ENCODE measurements at regions not wholly inside any gene's neighbourhood (a gene's known extent, or its start where the extent isn't known, plus 50 kb on each side); places are given as distances from the start of the nearest gene placed in this dataset.

GRCh38 chr16:64459821-64460220, 662.0 kb downstream of the CDH11 start:
- no peak for DNase-seq (ENCODE audit: low spot score)

DNA sequence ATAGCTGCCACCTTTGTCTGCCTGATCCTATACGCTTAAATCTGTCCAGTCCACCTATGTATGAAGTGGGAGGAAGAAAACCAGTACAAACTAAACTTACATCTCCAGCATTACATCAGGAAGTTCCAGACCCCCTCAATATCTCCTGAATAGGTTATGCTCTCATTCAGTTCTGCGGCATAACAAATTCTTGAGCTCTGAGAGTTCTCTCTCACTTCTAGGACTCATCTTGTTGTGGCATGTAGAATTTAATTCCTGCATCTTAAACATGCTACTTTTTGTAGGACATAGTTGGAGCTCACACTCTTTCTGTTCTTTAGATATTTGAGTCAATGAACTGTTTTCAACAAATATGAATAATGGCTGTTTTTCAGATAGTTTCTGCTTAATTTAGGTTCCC, 662.5 kb downstream of the CDH11 start:
- DNase-seq (ENCODE audit: low spot score), result no peak

DNA sequence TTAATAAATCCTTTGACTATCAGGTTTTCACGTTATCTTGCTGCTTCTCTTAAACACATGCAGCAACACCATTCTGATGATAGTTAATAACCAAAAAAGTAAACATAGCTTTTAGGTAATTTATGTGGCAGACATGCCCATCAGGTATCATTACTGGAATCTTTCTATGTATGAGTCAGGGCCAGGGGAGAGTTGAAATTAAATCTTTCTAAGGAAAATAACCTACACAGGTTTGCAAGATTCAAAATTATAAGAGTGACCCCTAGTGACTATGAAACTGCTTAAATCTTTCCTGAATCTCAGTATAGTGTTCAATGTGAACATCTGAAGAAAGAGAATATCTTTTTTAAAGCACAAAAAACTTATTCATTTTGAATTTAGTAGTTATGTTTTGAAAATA, 666.6 kb downstream of the CDH11 start:
- DNase-seq (ENCODE audit: low spot score), result no peak

- DNase-seq (ENCODE audit: low spot score), result no peak
Observed at GRCh38 chr16:64453646-64454045, 668.2 kb downstream of the CDH11 start.

DNA sequence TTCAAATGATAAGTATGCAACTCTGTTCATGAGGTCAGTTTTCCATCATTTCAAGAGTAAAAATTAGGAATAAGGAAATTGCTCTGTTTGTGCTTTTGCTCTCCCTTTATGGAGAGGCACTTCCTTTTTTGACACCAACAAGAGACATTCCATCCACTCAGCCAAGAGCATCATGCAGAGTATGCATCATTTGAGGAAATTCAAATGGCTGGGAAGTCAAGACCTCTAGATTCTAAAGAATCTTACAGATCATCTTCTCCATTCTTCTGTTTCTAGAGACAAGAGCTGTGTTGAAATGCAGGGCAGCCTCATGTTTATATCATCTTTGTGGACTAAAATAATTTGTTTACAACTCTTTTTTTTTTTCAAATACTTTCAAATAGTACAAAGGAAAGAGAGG, 669.4 kb downstream of the CDH11 start:
- no peak for DNase-seq (ENCODE audit: low spot score)

GRCh38 chr16:64450177-64450576, 671.7 kb downstream of the CDH11 start:
- DNase-seq (ENCODE audit: low spot score), result no peak

GRCh38 chr16:64449506-64449905, 672.4 kb downstream of the CDH11 start:
- DNase-seq (ENCODE audit: low spot score), result no peak

- DNase-seq (ENCODE audit: low spot score), result no peak
Observed at GRCh38 chr16:64445649-64446048, 676.2 kb downstream of the CDH11 start.

GRCh38 chr16:64445245-64445644, 676.6 kb downstream of the CDH11 start:
- no peak for DNase-seq (ENCODE audit: low spot score)

DNA sequence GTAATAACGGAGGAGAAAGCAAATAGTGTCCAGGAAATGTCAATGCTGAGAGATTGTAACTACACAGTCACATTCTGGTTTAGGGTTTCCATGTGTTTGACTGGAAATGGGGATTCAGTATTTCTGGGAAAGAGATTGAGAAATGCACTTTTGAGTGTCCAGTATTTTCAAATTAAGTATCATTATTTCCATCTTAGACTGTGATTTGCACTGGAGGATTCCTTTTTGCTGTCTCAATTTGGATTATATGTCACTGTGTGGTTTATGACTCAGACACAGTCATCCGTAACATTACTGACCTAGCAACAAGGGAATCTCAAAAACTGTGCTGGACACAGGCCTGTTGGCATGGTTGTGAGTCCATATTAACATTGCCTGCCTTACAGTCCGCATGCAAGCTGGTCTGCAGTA, 681.4 kb downstream of the CDH11 start:
- no peak for DNase-seq (ENCODE audit: low spot score)

DNA sequence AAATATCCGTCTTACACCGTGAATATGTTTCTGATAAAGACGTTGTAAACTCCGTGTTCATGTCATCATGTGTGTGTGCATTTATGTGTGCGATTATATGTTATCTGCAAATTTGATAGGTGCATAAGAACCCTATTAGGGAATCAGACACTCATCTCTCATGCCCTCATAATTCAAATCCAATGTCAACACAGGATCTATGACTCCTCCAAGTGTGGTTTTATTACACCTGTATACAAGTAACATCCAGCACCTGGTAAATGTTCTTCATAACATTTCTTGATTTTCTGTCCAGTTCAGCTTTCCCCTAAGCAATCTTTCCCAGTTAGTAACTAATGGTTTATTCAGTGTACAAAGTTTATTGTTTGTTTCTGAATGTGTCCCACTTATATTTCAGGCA, 681.9 kb downstream of the CDH11 start:
- no peak for DNase-seq (ENCODE audit: low spot score)

DNA sequence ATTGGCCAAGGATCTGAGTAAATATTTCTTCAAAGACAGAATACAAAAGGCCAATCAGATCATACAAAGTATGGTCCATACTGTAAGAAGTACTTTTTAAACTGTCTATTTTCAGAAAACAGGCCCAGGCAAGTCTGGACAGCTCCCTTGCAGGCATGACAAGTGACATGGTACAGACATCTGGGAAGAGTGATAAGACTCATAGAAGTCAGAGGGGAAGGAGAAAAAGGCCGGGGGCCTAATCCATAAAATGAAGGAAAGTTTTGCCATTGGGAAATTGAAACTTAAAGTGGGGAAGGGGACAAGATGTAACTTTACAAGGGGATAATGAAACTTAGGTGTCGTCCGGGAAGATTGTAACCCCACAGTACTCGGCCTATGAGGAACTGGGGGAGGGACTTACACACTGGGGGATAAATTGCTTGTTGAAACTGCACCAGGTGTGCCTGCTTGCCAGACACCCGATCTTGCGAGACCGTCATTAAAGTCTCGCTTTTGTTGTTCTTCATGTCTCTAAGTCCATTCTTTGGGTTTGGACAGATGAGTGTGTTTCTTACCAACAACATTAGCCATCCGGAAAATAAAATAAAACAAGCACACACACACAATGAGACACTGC, 684.0 kb downstream of the CDH11 start:
- DNase-seq (ENCODE audit: low spot score), result no peak

DNA sequence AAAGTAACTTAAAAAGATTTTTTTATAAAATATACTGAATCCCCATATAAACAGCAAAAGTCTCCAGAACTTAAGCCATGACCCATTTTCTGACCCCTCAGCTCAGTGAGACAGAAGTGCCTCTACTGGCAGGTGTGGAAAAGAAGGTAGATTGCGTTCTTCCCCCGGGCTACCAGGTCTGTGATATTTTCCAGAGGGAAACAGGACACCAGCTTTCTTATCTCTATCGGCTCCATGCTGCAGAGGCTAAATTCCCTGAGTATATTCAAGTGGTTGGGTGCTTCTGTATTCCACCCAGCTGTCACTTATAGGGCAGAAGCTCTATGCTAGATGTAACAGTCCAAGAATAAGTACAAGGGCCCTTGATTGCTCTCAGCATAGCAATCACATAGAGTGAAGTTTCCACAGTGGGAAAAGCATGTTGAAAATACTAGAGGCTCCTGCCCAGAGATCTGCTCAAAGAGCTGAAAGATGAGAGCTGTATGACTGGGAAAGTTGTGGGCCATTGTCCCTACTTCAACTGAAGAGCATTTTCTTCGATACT, 687.3 kb downstream of the CDH11 start:
- DNase-seq (ENCODE audit: low spot score), result no peak

- no peak for DNase-seq (ENCODE audit: low spot score)
Observed at GRCh38 chr16:64428463-64429113, 693.3 kb downstream of the CDH11 start.

GRCh38 chr16:64426131-64426666, 695.7 kb downstream of the CDH11 start:
- no peak for DNase-seq (ENCODE audit: low spot score)

- no peak for DNase-seq (ENCODE audit: low spot score)
Observed at GRCh38 chr16:64425381-64425780, 696.5 kb downstream of the CDH11 start.

DNA sequence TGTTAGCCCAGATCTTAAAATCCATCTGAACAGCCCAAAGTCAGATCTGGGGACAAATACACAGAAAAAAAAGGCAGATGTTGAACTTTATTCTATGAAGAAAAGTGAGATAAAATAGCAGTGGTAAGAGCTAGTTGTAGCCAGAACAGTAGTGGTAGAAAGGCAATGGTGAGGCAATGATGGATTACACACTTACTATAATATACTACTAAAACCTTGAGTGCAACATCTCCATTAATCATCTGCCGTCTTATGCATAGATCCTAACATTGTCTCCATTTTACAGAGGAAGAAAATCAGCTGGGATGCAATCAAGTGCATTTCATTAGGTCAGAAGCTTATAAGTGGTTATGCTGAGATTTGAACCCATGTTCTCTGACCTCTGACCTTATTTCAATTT, 699.6 kb downstream of the CDH11 start:
- DNase-seq (ENCODE audit: low spot score), result no peak

- DNase-seq (ENCODE audit: low spot score), result no peak
Observed at GRCh38 chr16:64421515-64421914, 700.3 kb downstream of the CDH11 start.

- no peak for DNase-seq (ENCODE audit: low spot score)
Observed at GRCh38 chr16:64419832-64420231, 702.0 kb downstream of the CDH11 start.

DNA sequence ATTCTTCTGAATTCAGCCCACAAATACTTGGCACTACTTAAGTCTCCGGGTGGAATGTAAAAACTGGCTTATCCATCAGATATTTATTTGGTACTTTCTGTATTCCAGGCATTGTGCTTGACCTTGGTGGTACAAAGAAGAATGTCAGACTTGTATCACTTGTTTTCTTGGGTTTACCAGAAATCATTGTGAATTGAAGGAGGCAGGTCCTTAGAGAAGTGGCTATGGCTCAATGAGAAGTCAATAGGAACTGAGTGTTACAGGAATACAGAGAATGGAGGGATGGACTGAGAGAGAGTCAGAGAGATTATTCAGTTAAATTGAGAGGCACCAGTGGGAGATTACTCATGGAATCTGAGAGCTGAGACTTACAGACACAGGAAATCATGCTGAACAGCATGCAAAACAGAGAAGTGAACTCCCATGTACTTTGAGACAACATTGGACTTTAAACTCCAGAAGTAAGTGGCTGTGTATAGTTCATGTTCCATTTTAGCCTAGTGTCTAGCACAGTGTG, 704.1 kb downstream of the CDH11 start:
- no peak for DNase-seq (ENCODE audit: low spot score)

DNA sequence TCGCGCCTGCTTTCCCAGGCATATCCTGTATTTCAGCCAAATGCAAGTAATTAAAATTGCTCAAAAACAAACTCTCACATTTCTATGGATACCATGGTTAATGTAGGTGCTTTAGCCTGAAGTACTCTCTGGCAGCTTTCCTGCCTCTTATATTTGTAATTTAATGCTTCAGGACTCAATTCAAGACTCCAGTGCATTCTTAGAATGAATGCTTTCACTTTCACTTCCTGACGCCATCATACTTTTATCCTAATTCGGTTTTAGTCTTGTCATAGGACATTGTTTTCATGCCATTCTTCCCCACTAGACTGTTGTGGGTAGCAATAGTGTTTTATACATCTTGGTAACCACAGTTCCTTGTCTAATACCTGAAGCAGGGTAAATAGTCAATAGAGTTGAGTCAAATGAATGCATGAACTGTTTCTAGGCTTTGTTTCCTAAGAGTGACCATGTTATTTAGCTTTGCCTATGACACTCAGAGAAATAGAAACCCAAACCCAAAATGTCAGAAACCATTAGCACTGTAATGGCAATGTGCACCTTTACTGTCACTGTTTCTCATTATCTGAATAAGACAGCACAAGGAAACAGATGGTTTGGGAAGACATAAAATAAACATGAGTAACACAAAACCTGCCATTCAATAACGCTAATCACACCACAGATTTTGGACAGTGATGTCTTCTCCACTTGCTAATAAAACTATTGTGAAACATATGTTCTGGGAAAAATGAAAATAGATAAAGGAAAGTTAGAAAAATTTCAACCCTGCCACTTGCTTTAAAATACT, 705.5 kb downstream of the CDH11 start:
- no peak for DNase-seq (ENCODE audit: low spot score)

GRCh38 chr16:64412578-64413280, 709.1 kb downstream of the CDH11 start:
- DNase-seq (ENCODE audit: low spot score), result no peak
